Endothelial cell (in vitro differentiated cells): ENCODE measurements at regions not wholly inside any gene's neighbourhood (a gene's known extent, or its start where the extent isn't known, plus 50 kb on each side); places are given as distances from the start of the nearest gene placed in this dataset.

Source experiments
- DNase-seq: peaks from one replicate; pipeline ENCODE4 v3.0.0; 2021; ENCODE audit warnings: low spot score
- H3K27ac Mint-ChIP-seq: one replicate; pipeline ENCODE4 v1.8.0; 2021; ENCODE audit warnings: mixed read lengths, inconsistent platforms; ENCODE audit not compliant: unreplicated experiment
- H3K27me3 Mint-ChIP-seq: one replicate; pipeline ENCODE4 v1.8.0; 2021; ENCODE audit warnings: mild to moderate bottlenecking, moderate library complexity, mixed read lengths, inconsistent platforms; ENCODE audit not compliant: unreplicated experiment
- H3K36me3 Mint-ChIP-seq: one replicate; pipeline ENCODE4 v1.8.0; 2021; ENCODE audit warnings: mild to moderate bottlenecking, low read depth, mixed read lengths, inconsistent platforms; ENCODE audit not compliant: unreplicated experiment
- H3K4me1 Mint-ChIP-seq: one replicate; pipeline ENCODE4 v1.8.0; 2021; ENCODE audit warnings: mild to moderate bottlenecking, mixed read lengths, inconsistent platforms; ENCODE audit not compliant: unreplicated experiment
- H3K4me3 Mint-ChIP-seq: one replicate; pipeline ENCODE4 v1.8.0; 2021; ENCODE audit warnings: mild to moderate bottlenecking, mixed read lengths, inconsistent platforms; ENCODE audit not compliant: unreplicated experiment
- H3K9me3 Mint-ChIP-seq: one replicate; pipeline ENCODE4 v1.8.0; 2021; ENCODE audit warnings: mixed read lengths, inconsistent platforms; ENCODE audit not compliant: unreplicated experiment
- CTCF ChIP-seq: fragments of 200-600 bp; sonication (generic); IDR thresholded peaks from one replicate; pipeline ENCODE4 v1.5.0; 2021; ENCODE audit warnings: antibody characterized with exemption; ENCODE audit not compliant: unreplicated experiment

- Mint-ChIP-seq H3K4me1 (no peaks in the 10 kb centered on the region), H3K4me3 (no peak overlapping the region), H3K27ac (no peak overlapping the region), H3K9me3 (peaks cover 5% of the 10 kb centered on the region), H3K27me3 (no peaks in the 10 kb centered on the region), H3K36me3 (no peaks in the 10 kb centered on the region)
- DNase-seq, result no peak
- no peak for TF ChIP-seq CTCF
These were observed 188.0 kb upstream of the GHR start for GRCh38 chr5:42235241-42235640.

GRCh38 chr5:42235837-42236236 lies 187.4 kb upstream of the GHR start:
- no peak for TF ChIP-seq CTCF
- no peak for DNase-seq
- Mint-ChIP-seq H3K4me3 (no peak overlapping the region), H3K27me3 (no peaks in the 10 kb centered on the region), H3K4me1 (no peaks in the 10 kb centered on the region), H3K9me3 (peaks cover 5% of the 10 kb centered on the region), H3K36me3 (no peaks in the 10 kb centered on the region), H3K27ac (no peak overlapping the region)

GRCh38 chr5:42241636-42242035 lies 181.6 kb upstream of the GHR start:
- no peak for DNase-seq
- no peak overlapping the region for H3K27ac Mint-ChIP-seq
- H3K9me3 Mint-ChIP-seq, result no peaks in the 10 kb centered on the region
- H3K4me3 Mint-ChIP-seq, result no peak overlapping the region
- H3K4me1 Mint-ChIP-seq, result no peaks in the 10 kb centered on the region
- TF ChIP-seq CTCF, result no peak
- no peaks in the 10 kb centered on the region for H3K36me3 Mint-ChIP-seq
- H3K27me3 Mint-ChIP-seq, result no peaks in the 10 kb centered on the region

GRCh38 chr5:42242210-42242609 lies 181.0 kb upstream of the GHR start:
- Mint-ChIP-seq H3K4me1 (no peaks in the 10 kb centered on the region), H3K9me3 (no peaks in the 10 kb centered on the region), H3K27me3 (no peaks in the 10 kb centered on the region), H3K4me3 (no peak overlapping the region), H3K36me3 (no peaks in the 10 kb centered on the region), H3K27ac (no peak overlapping the region)
- TF ChIP-seq CTCF, result no peak
- no peak for DNase-seq

- Mint-ChIP-seq H3K27ac (no peak overlapping the region), H3K4me1 (no peaks in the 10 kb centered on the region), H3K36me3 (no peaks in the 10 kb centered on the region), H3K9me3 (no peaks in the 10 kb centered on the region), H3K27me3 (peaks cover 1% of the 10 kb centered on the region), H3K4me3 (no peak overlapping the region)
- TF ChIP-seq CTCF, result no peak
- no peak for DNase-seq
These were observed 180.3 kb upstream of the GHR start for GRCh38 chr5:42242881-42243485.
